Fibroblast of skin of right quadriceps (primary cell): ENCODE measurements at regions not wholly inside any gene's neighbourhood (a gene's known extent, or its start where the extent isn't known, plus 50 kb on each side); places are given as distances from the start of the nearest gene placed in this dataset.
"Not testable (repeated sequence)": the region's sequence is repeated elsewhere in the genome, so short reads cannot be mapped to it uniquely, and the experiment has no call there.

Source experiments
- DNase-seq: peaks from one replicate; pipeline ENCODE4 v3.0.0-alpha.2; 2013

- DNase-seq = no peak
Measured at GRCh38 chr5:121009058-121009457, 545.0 kb downstream of the PRR16 start.

- DNase-seq = no peak
Measured at GRCh38 chr5:121018004-121018403, 553.9 kb downstream of the PRR16 start.

GRCh38 chr5:121019106-121019505 is 555.0 kb downstream of the PRR16 start:
- DNase-seq = no peak

GRCh38 chr5:121019734-121020133 is 555.6 kb downstream of the PRR16 start:
- no peak for DNase-seq

- DNase-seq = no peak
Measured at GRCh38 chr5:121021681-121022080, 557.6 kb downstream of the PRR16 start.

- no peak for DNase-seq
Measured at GRCh38 chr5:121024416-121025311, 560.6 kb downstream of the PRR16 start.

- DNase-seq = no peak
Measured at GRCh38 chr5:121025671-121026070, 561.6 kb downstream of the PRR16 start.

GRCh38 chr5:121027636-121028035 is 563.5 kb downstream of the PRR16 start:
- no peak for DNase-seq

GRCh38 chr5:121029536-121030245 is 565.6 kb downstream of the PRR16 start:
- DNase-seq = peak; percentile 70

- DNase-seq = peak; percentile 79
Measured at GRCh38 chr5:121031491-121031890, 567.4 kb downstream of the PRR16 start.

GRCh38 chr5:121033334-121033733 is 569.2 kb downstream of the PRR16 start:
- no peak for DNase-seq

GRCh38 chr5:121038438-121038837 is 574.3 kb downstream of the PRR16 start:
- no peak for DNase-seq

- DNase-seq = no peak
Measured at GRCh38 chr5:121049971-121050370, 585.9 kb downstream of the PRR16 start.

GRCh38 chr5:121053055-121053985 is 589.2 kb downstream of the PRR16 start:
- peak; percentile 4 for DNase-seq

GRCh38 chr5:121055586-121055985 is 591.5 kb downstream of the PRR16 start:
- no peak for DNase-seq

GRCh38 chr5:121064241-121064640 is 600.1 kb downstream of the PRR16 start:
- not testable (repeated sequence) for DNase-seq

GRCh38 chr5:121086671-121087070 is 622.6 kb downstream of the PRR16 start:
- DNase-seq = no peak

GRCh38 chr5:121087560-121087959 is 623.5 kb downstream of the PRR16 start:
- DNase-seq = no peak

GRCh38 chr5:121088341-121088740 is 624.2 kb downstream of the PRR16 start:
- no peak for DNase-seq

GRCh38 chr5:121090822-121091221 is 626.7 kb downstream of the PRR16 start:
- DNase-seq = peak; percentile 21

- DNase-seq = no peak
Measured at GRCh38 chr5:121100931-121101330, 636.8 kb downstream of the PRR16 start.

GRCh38 chr5:121105921-121106320 is 641.8 kb downstream of the PRR16 start:
- no peak for DNase-seq
